DMS53 (cell line): ENCODE measurements at regions not wholly inside any gene's neighbourhood (a gene's known extent, or its start where the extent isn't known, plus 50 kb on each side); places are given as distances from the start of the nearest gene placed in this dataset.

Experiments used
- DNase-seq: peaks from one replicate; lab custom pipeline; 2025; lab: John Stamatoyannopoulos, UW

DNA sequence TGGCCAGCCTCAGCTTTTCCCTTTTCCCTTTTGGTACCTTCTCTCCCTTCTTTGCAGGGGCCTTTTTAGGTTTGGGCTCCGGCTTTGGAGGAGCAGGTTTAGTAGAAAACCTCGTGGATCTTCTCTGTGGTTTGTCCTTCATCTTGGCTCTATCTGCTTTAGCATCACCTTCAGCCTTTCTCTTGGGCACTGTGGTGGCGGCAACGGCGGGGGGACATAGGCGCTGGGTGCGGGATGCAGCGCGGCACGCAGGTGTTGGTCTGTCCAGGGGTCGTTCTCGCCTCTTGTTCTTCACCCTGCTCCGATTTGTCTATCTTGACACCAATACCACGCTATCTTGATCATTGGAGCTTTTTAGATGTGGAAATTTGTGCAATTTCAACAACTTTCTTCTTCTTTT is 64.5 kb upstream of the SMAD3 start:
- no peak for DNase-seq

DNA sequence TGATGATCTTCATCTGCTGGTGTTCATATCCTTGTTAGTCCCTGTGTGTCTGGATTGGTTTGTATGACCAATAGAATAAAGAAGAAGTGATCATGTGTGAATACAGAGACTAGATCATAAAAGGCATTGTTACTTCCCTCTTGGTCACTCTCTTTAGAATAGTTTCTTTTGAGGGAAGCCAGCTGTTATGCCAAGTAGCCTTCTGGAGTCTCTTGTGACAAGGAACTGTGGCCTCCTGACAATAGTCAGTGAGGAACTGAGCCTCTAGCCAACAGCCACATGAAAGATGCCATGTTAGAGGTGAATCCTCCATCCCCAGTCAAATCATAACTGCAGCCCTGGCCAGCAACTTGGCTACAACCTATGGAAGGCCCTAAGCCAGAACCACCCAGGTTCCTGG is 63.0 kb upstream of the SMAD3 start:
- DNase-seq: no peak

DNA sequence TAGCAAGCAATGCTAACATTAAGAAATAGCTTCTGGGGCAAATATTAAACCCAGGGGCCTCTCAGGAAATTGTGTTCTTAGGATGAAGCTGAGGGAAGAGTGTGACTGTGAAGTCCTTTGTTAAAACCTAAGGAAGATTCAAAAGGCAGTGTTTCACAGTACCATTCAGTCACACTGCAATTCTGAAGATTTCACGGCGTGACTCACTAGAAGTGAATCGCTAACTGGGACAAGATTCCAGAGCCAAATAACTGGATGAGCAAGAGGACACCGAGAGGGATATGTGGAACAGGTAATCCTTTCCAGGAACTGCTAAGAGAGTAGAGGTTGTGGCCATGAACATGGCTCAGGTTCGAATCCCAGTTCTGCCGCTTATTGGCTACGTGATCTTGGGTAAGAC is 61.8 kb upstream of the SMAD3 start:
- no peak for DNase-seq

DNA sequence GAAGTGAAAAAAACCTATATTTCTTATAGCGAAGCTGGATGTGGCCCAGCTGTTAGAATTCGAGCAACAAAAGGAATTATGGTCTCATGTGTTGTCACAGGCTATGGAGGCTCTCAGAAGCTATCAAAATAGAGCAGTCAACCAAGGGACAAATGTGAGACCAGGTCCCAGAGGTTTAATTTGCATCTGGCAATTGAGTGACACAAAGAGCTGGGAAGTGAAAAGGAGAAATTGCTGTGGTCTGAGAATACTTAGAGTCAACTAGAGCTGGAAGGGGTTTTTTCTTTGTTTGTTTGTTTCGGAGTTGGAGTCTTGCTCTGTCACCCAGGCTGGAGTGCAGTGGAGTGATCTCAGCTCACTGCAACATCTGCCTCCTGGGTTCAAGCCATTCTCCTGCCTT is 61.3 kb upstream of the SMAD3 start:
- no peak for DNase-seq

DNA sequence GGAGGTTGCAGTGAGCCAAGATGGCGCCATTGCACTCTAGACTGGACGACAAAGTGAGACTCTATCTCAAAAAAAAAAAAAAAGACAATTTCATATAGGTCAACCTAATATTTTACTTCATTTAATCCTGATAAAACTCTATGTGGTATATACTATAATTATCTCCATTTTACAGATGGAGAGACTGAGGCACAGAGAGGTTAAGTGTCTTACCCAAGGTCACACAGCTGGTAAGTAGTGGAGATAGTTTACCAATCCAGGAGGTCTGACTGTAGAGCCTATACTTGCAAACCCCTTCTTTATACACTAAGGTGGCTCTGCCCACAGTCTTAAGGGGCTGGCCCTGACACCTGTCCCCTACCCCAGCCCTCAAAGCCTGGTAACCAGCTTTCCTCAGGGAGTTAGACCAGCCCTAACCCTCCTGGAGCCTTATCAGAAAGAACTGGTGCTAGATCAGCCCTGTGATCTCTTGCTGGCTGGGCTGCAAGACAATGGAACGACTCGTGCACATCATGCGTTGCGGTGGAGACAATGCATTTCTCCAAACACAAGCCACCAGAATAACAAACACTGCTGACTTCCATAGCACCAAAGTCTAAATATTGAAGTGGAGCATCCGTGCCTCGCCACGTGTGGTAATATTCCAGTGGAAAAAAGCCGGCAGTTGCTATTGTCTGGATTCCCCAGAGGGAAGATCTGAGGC is 60.0 kb upstream of the SMAD3 start:
- DNase-seq: no peak

DNA sequence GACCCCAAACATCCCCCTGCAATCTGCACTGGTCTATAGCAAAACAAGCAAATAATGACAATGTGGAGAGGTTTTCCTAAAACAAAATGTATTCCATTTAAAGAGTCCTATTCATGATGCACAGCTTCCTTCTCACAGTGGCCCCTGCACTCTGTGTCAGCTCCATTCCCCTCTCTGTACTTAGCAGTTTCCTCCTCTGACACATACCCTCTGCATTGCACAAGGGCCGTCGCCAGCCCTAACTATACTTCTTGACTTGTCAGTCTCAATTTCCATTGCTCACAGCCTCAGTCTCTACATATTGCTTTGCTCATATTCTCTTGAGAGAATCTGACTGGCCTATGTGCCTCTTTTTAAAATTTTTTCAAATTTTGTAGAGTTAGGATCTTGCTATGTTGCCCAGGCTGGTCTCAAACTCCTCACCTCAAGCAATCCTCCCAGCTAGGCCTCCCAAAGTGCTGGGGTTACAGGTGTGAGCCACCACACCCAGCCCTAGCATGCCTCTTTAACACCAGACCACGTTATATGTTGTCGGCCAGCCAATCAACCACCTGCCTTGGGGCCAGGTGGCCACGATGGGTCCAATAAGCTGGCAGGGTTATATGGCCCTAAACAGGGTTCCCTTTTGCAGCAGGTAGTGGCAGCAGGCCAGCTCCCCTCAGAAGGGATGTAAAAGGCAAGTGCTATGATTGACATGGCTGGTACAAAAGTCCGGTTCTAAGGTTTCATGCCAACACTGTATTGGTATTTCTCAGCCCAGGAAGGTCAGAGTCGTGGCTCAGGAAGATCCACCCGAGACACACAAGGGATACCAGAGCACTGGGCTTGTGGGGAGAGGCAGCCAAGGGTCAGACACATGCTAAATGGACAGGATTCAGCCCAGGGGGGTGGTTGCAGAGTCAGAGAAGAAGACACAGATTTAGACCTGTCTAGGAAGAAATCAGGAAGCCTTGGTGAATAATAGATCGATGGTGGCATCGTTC is 59.0 kb upstream of the SMAD3 start:
- no peak for DNase-seq

DNA sequence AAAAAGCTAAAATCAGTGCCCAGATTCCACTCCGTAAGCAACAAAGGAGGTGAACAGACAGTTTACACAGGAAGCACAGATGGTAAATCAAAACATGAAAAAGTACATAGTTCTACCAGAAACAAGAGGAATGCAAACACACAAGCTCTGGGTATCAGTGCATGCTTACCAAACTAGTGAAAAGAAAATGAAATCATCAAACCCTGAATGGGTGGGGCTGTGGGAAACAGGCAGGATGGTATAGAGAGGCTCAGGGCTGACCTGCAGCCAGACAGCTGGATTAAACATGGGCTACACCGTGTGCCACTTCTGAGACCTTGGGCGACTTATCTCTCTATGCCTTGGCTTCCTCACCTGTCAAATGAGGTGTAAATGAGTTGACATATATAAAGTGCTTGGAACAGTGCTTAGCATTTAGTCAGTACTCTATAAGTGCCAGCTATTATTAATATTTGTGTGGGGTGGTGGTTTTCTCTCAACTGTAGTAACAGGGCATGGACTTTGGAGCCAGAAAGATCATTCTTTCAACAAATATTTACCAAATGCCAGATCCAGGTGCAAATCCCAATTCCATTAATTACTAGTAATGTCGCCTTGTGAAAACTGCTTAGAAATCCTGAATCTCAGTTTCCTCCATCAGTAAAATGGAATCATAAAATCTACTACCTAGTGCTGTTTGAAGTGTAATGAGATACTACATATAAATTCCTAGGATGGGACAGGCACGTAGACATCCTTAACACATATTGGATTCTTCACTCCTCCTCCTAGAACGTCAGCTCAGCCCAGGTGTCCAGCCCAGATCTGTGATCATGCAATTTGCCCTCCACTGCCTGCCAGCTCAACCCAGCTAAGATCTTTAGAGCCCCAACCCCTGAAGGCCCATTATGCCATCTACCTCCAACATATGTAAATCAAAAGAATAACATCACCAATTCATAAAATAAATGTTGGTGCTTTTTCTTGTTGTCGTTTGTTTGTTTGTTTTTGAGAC is 55.5 kb upstream of the SMAD3 start:
- peak; percentile 39 for DNase-seq

DNA sequence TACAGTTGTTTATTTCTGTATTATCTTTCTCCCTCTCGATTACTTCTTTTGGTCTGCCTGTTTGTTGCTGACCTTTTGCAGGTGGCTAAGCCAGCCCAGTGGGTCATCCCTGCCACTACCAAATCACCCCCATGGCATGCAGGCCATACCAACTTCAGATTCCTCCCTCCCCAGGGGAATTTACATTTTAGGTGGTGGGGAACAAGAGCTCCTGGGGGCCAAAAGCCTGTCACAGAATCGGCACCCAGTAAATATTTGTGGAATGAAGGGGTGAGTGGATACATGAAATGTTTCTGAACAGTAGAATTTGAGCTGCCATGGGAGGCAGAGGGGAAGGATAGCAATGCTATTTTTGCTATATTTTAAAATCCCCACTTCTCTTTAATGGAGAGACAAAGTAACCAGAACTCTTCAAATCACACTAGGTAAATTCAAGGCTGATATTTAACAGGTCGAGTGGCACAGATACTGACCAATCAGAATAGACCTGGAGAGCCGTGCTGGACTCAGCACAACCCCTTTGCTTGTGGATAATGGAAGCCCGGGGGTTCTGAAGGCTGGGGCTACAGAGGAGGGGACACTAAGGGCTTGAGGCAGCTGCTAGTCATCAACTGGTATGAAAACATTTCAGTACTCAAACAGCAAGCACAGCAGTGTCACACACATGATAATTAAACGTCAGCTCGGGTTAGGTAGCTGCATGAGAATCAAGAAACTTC is 54.3 kb upstream of the SMAD3 start:
- no peak for DNase-seq

DNA sequence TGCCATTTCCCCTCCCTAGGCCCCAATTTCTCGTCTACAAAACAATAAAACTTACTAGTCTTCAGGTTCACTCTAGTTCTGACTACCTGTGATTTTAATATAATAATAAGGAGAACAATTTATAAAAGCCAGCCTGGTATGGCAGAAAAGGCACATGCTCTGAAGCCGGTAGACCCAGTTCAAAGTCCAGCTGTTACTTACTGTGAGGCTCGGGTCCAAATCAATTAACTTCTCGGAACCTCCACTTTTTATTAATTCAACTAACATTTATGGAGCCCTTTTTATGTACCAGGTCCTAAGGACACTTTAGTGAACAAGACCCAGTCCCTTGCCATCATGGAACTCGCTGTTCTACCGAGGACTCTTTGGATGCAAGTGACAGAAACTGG is 53.8 kb upstream of the SMAD3 start:
- DNase-seq: no peak

DNA sequence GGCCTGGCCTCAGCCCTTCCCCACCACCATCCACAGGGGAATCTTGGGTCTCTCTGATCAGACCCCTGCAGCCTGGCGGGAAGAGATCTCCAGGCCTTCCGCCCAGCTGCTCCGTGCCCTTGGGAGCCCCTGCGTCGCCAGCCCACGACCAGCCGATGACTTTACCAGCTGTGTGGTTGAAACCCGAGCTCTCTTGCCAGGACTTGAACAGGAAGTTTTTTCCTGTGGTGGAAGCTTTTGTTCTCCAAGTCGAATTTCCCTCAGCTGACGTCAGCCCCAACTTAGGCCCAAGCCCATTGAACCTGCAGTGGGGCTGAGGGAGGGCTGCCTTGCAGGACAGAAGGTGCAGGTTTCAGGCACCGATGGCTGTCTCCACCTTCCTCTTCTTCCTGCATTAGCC is 51.7 kb upstream of the SMAD3 start:
- peak; percentile 14 for DNase-seq
